ENCODE measurements at regions not wholly inside any gene's neighbourhood (a gene's known extent, or its start where the extent isn't known, plus 50 kb on each side); places are given as distances from the start of the nearest gene placed in this dataset.

GRCh38 chr12:75844049-75844770, 187.4 kb downstream of the PHLDA1 start:
- no peak for DNase-seq (ENCODE audit: low read depth in 1 of 2, low spot score in 1 of 2)

- no peak for DNase-seq (ENCODE audit: low read depth in 1 of 2, low spot score in 1 of 2)
Measured at GRCh38 chr12:75842090-75842489, 189.5 kb downstream of the PHLDA1 start.

GRCh38 chr12:75840994-75841355, 190.6 kb downstream of the PHLDA1 start:
- no peak for DNase-seq (ENCODE audit: low read depth in 1 of 2, low spot score in 1 of 2)

GRCh38 chr12:75838309-75838708, 193.3 kb downstream of the PHLDA1 start:
- no peak for DNase-seq (ENCODE audit: low read depth in 1 of 2, low spot score in 1 of 2)

- no peak for DNase-seq (ENCODE audit: low read depth in 1 of 2, low spot score in 1 of 2)
Measured at GRCh38 chr12:75837700-75838099, 193.9 kb downstream of the PHLDA1 start.

- no peak for DNase-seq (ENCODE audit: low read depth in 1 of 2, low spot score in 1 of 2)
Measured at GRCh38 chr12:75836533-75836932, 195.0 kb downstream of the PHLDA1 start.

- DNase-seq (ENCODE audit: low read depth in 1 of 2, low spot score in 1 of 2): no peak
Measured at GRCh38 chr12:75834591-75834990, 197.0 kb downstream of the PHLDA1 start.

GRCh38 chr12:75833268-75833667, 198.3 kb downstream of the PHLDA1 start:
- no peak for DNase-seq (ENCODE audit: low read depth in 1 of 2, low spot score in 1 of 2)

- DNase-seq (ENCODE audit: low read depth in 1 of 2, low spot score in 1 of 2): no peak
Measured at GRCh38 chr12:75831402-75831801, 200.2 kb downstream of the PHLDA1 start.

- no peak for DNase-seq (ENCODE audit: low read depth in 1 of 2, low spot score in 1 of 2)
Measured at GRCh38 chr12:75827061-75827460, 204.5 kb downstream of the PHLDA1 start.

- no peak for DNase-seq (ENCODE audit: low read depth in 1 of 2, low spot score in 1 of 2)
Measured at GRCh38 chr12:75825686-75826085, 205.9 kb downstream of the PHLDA1 start.

- no peak for DNase-seq (ENCODE audit: low read depth in 1 of 2, low spot score in 1 of 2)
Measured at GRCh38 chr12:75823475-75823874, 208.1 kb downstream of the PHLDA1 start.

- DNase-seq (ENCODE audit: low read depth in 1 of 2, low spot score in 1 of 2): no peak
Measured at GRCh38 chr12:75822416-75822815, 209.2 kb downstream of the PHLDA1 start.

GRCh38 chr12:75820848-75821578, 210.6 kb downstream of the PHLDA1 start:
- no peak for DNase-seq (ENCODE audit: low read depth in 1 of 2, low spot score in 1 of 2)

- DNase-seq (ENCODE audit: low read depth in 1 of 2, low spot score in 1 of 2): no peak
Measured at GRCh38 chr12:75820071-75820470, 211.5 kb downstream of the PHLDA1 start.

- DNase-seq (ENCODE audit: low read depth in 1 of 2, low spot score in 1 of 2): no peak
Measured at GRCh38 chr12:75819512-75819911, 212.1 kb downstream of the PHLDA1 start.

- no peak for DNase-seq (ENCODE audit: low read depth in 1 of 2, low spot score in 1 of 2)
Measured at GRCh38 chr12:75818863-75819262, 212.7 kb downstream of the PHLDA1 start.

- peak in 1 of 2 donors; percentile 11 for DNase-seq (ENCODE audit: low read depth in 1 of 2, low spot score in 1 of 2)
Measured at GRCh38 chr12:75816897-75817296, 214.7 kb downstream of the PHLDA1 start.

- DNase-seq (ENCODE audit: low read depth in 1 of 2, low spot score in 1 of 2): no peak
Measured at GRCh38 chr12:75815756-75816155, 215.8 kb downstream of the PHLDA1 start.

GRCh38 chr12:75814851-75815754, 216.5 kb downstream of the PHLDA1 start:
- DNase-seq (ENCODE audit: low read depth in 1 of 2, low spot score in 1 of 2): peak in 1 of 2 donors; percentile 36

- no peak for DNase-seq (ENCODE audit: low read depth in 1 of 2, low spot score in 1 of 2)
Measured at GRCh38 chr12:75813072-75813471, 218.5 kb downstream of the PHLDA1 start.
